Caco-2 (cell line): ENCODE measurements at regions not wholly inside any gene's neighbourhood (a gene's known extent, or its start where the extent isn't known, plus 50 kb on each side); places are given as distances from the start of the nearest gene placed in this dataset.

Experiments used
- BruUV-seq: library from RNA; stranded (reverse); fragments of 400-500 nt; replicated peaks from 2 replicates; lab custom pipeline; 2021; lab: Mats Ljungman, UMichigan
- CTCF ChIA-PET: fragments of 300-600 bp; sonication (Branson Sonifier 250); formaldehyde crosslinking; loops from one replicate; lab custom pipeline; 2022; ENCODE audit warnings: antibody characterized with exemption; lab: Charles Lee
- POLR2A ChIA-PET: fragments of 300-600 bp; sonication (Branson Sonifier 250); formaldehyde crosslinking; loops from one replicate; lab custom pipeline; 2022; ENCODE audit warnings: antibody characterized with exemption; lab: Charles Lee
- DNase-seq, 2 experiments: peaks; one replicate each; pipeline versions ENCODE4 v3.0.0 to v3.0.0-alpha.2; 2020 to 2022
- H3K27me3 ChIP-seq: replicated peaks from 2 replicates; pipeline ENCODE4 v1.6.0; 2011; ENCODE audit warnings: low read length; ENCODE audit not compliant: control insufficient read depth, insufficient read depth
- H3K36me3 ChIP-seq: 2 replicates; pipeline ENCODE4 v1.5.1; 2011; ENCODE audit warnings: low read length; ENCODE audit not compliant: control insufficient read depth, insufficient read depth
- H3K4me1 ChIP-seq: fragments of 250-450 bp; sonication (Bioruptor Pico); 2 replicates; pipeline ENCODE4 v1.5.1; 2020; ENCODE audit warnings: mild to moderate bottlenecking
- H3K4me3 ChIP-seq: 2 replicates; pipeline ENCODE4 v1.5.1; 2011; ENCODE audit warnings: low read depth, mild to moderate bottlenecking, control low read depth, low read length
- H3K9me3 ChIP-seq: fragments of 250-450 bp; sonication (Bioruptor Pico); 2 replicates; pipeline ENCODE4 v1.5.1; 2020; ENCODE audit warnings: mild to moderate bottlenecking, moderate library complexity
- H3K27ac Mint-ChIP-seq: one replicate; pipeline ENCODE4 v1.8.0; 2022; ENCODE audit warnings: mixed read lengths; ENCODE audit not compliant: unreplicated experiment
- H3K27me3 Mint-ChIP-seq: one replicate; pipeline ENCODE4 v1.8.0; 2022; ENCODE audit warnings: mixed read lengths; ENCODE audit not compliant: insufficient read depth, unreplicated experiment
- H3K36me3 Mint-ChIP-seq: one replicate; pipeline ENCODE4 v1.8.0; 2022; ENCODE audit warnings: mild to moderate bottlenecking, mixed read lengths; ENCODE audit not compliant: insufficient read depth, unreplicated experiment
- H3K4me1 Mint-ChIP-seq: one replicate; pipeline ENCODE4 v1.8.0; 2022; ENCODE audit warnings: low read depth, mixed read lengths; ENCODE audit not compliant: unreplicated experiment
- H3K4me3 Mint-ChIP-seq: one replicate; pipeline ENCODE4 v1.8.0; 2022; ENCODE audit warnings: mild to moderate bottlenecking, moderate library complexity, mixed read lengths; ENCODE audit not compliant: unreplicated experiment
- H3K9me3 Mint-ChIP-seq: one replicate; pipeline ENCODE4 v1.8.0; 2022; ENCODE audit warnings: mixed read lengths; ENCODE audit not compliant: unreplicated experiment
- CTCF ChIP-seq, 2 experiments: fragments of 200-600 bp in 1 of 2; IDR thresholded peaks; 1 replicate in 1 of 2; 2 replicates in 1 of 2; pipeline versions ENCODE4 v1.5.1 to v1.8.0; 2011 to 2022; ENCODE audit warnings: antibody characterized with exemption in 1 of 2, control low read depth in 1 of 2, inconsistent platforms in 1 of 2, low read depth in 1 of 2, low read length in 1 of 2, mild to moderate bottlenecking in 1 of 2, moderate library complexity in 1 of 2; ENCODE audit not compliant: insufficient read depth in 1 of 2, severe bottlenecking in 1 of 2, unreplicated experiment in 1 of 2
- intact Hi-C: fragments of 100-400 bp; cut with micrococcal nuclease; formaldehyde crosslinking; loops from one replicate; pipeline ENCODE4 v1.10.0; 2022; ENCODE audit not compliant: unreplicated experiment

GRCh38 chr13:33448889-33449288, 163.3 kb upstream of the STARD13 start:
- Mint-ChIP-seq H3K27me3 (peaks cover 3% of the 10 kb centered on the region), H3K4me3 (no peak overlapping the region), H3K9me3 (no peaks in the 10 kb centered on the region), H3K27ac (no peak overlapping the region), H3K4me1 (no peaks in the 10 kb centered on the region), H3K36me3 (no peaks in the 10 kb centered on the region)
- POLR2A ChIA-PET = no interaction called here
- DNase-seq = no peak
- Histone ChIP-seq H3K27me3 (no peaks in the 10 kb centered on the region), H3K36me3 (no peaks in the 10 kb centered on the region), H3K9me3 (no peaks in the 10 kb centered on the region), H3K4me3 (no peak overlapping the region), H3K4me1 (peaks cover 8% of the 10 kb centered on the region; the same call in 1 of the 2 replicates)
- TF ChIP-seq CTCF (IDR thresholded peaks at IDR 0.05; ENCODE audit: insufficient read depth in 1 of 2, low read depth in 1 of 2, low read length in 1 of 2, severe bottlenecking in 1 of 2, unreplicated experiment in 1 of 2) = no peak
- intact Hi-C loops = loop anchor here (5.0 to 10.0 kb wide), 2 partner anchors 82 to 276 kb away; no protein-coding TSS in a partner anchor
- BruUV-seq = no TSS peak
- CTCF ChIA-PET = no interaction called here

GRCh38 chr13:33450956-33451709, 165.6 kb upstream of the STARD13 start:
- ChIA-PET POLR2A (no interaction called here), CTCF (no interaction called here)
- Histone ChIP-seq H3K27me3 (no peaks in the 10 kb centered on the region), H3K4me3 (no peak overlapping the region), H3K9me3 (no peaks in the 10 kb centered on the region), H3K4me1 (no peaks in the 10 kb centered on the region), H3K36me3 (no peaks in the 10 kb centered on the region)
- H3K9me3 Mint-ChIP-seq = no peaks in the 10 kb centered on the region
- H3K36me3 Mint-ChIP-seq = no peaks in the 10 kb centered on the region
- intact Hi-C loops = no loop called here
- no peak for DNase-seq
- no TSS peak for BruUV-seq
- H3K27me3 Mint-ChIP-seq = peaks cover 3% of the 10 kb centered on the region
- H3K4me3 Mint-ChIP-seq = no peak overlapping the region
- no peak overlapping the region for H3K27ac Mint-ChIP-seq
- TF ChIP-seq CTCF (IDR thresholded peaks at IDR 0.05; ENCODE audit: insufficient read depth in 1 of 2, low read depth in 1 of 2, low read length in 1 of 2, severe bottlenecking in 1 of 2, unreplicated experiment in 1 of 2) = no peak
- no peaks in the 10 kb centered on the region for H3K4me1 Mint-ChIP-seq

- CTCF ChIA-PET = no interaction called here
- no peaks in the 10 kb centered on the region for H3K4me1 Mint-ChIP-seq
- H3K4me3 Mint-ChIP-seq = no peak overlapping the region
- Histone ChIP-seq H3K4me3 (no peak overlapping the region), H3K4me1 (no peaks in the 10 kb centered on the region), H3K36me3 (no peaks in the 10 kb centered on the region), H3K9me3 (no peaks in the 10 kb centered on the region), H3K27me3 (no peaks in the 10 kb centered on the region)
- BruUV-seq = no TSS peak
- POLR2A ChIA-PET = no interaction called here
- H3K36me3 Mint-ChIP-seq = no peaks in the 10 kb centered on the region
- H3K27ac Mint-ChIP-seq = no peak overlapping the region
- H3K9me3 Mint-ChIP-seq = no peaks in the 10 kb centered on the region
- no peak for DNase-seq
- intact Hi-C loops = no loop called here
- peaks cover 3% of the 10 kb centered on the region for H3K27me3 Mint-ChIP-seq
- no peak for TF ChIP-seq CTCF (IDR thresholded peaks at IDR 0.05; ENCODE audit: insufficient read depth in 1 of 2, low read depth in 1 of 2, low read length in 1 of 2, severe bottlenecking in 1 of 2, unreplicated experiment in 1 of 2)
Observed at GRCh38 chr13:33452873-33453517, 167.4 kb upstream of the STARD13 start.
